HG02798 (cell line): ENCODE measurements at regions not wholly inside any gene's neighbourhood (a gene's known extent, or its start where the extent isn't known, plus 50 kb on each side); places are given as distances from the start of the nearest gene placed in this dataset.
"Not testable (repeated sequence)": the region's sequence is repeated elsewhere in the genome, so short reads cannot be mapped to it uniquely, and the experiment has no call there.

Experiments used
- ATAC-seq: cut with Tn5 transposase; IDR thresholded peaks from one replicate; pipeline ENCODE4 v1.9.1; 2021; ENCODE audit warnings: mild to moderate bottlenecking; ENCODE audit not compliant: unreplicated experiment, poor library complexity

- ATAC-seq, result peak; percentile 62
These were observed 61.6 kb upstream of the DAAM1 start for GRCh38 chr14:59126714-59127436.

- no peak for ATAC-seq
These were observed 61.1 kb upstream of the DAAM1 start for GRCh38 chr14:59127437-59127732.

GRCh38 chr14:59130462-59130861 lies 58.0 kb upstream of the DAAM1 start:
- no peak for ATAC-seq

GRCh38 chr14:59131938-59132795 lies 56.3 kb upstream of the DAAM1 start:
- ATAC-seq, result no peak

GRCh38 chr14:59132796-59133494 lies 55.5 kb upstream of the DAAM1 start:
- no peak for ATAC-seq

- no peak for ATAC-seq
These were observed 54.8 kb upstream of the DAAM1 start for GRCh38 chr14:59133709-59134108.

- no peak for ATAC-seq
These were observed 54.2 kb upstream of the DAAM1 start for GRCh38 chr14:59134307-59134706.

GRCh38 chr14:59137256-59137655 lies 51.2 kb upstream of the DAAM1 start:
- ATAC-seq, result no peak

GRCh38 chr14:59138576-59138975 lies 49.9 kb upstream of the DAAM1 start:
- ATAC-seq, result not testable (repeated sequence)
